Caco-2 (cell line): ENCODE measurements at regions not wholly inside any gene's neighbourhood (a gene's known extent, or its start where the extent isn't known, plus 50 kb on each side); places are given as distances from the start of the nearest gene placed in this dataset.

ENCODE experiments used
- BruUV-seq: library from RNA; stranded (reverse); fragments of 400-500 nt; replicated peaks from 2 replicates; lab custom pipeline; 2021; lab: Mats Ljungman, UMichigan
- CTCF ChIA-PET: fragments of 300-600 bp; sonication (Branson Sonifier 250); formaldehyde crosslinking; loops from one replicate; lab custom pipeline; 2022; ENCODE audit warnings: antibody characterized with exemption; lab: Charles Lee
- POLR2A ChIA-PET: fragments of 300-600 bp; sonication (Branson Sonifier 250); formaldehyde crosslinking; loops from one replicate; lab custom pipeline; 2022; ENCODE audit warnings: antibody characterized with exemption; lab: Charles Lee
- DNase-seq, 2 experiments: peaks; one replicate each; pipeline versions ENCODE4 v3.0.0 to v3.0.0-alpha.2; 2020 to 2022
- H3K27me3 ChIP-seq: replicated peaks from 2 replicates; pipeline ENCODE4 v1.6.0; 2011; ENCODE audit warnings: low read length; ENCODE audit not compliant: control insufficient read depth, insufficient read depth
- H3K36me3 ChIP-seq: 2 replicates; pipeline ENCODE4 v1.5.1; 2011; ENCODE audit warnings: low read length; ENCODE audit not compliant: control insufficient read depth, insufficient read depth
- H3K4me1 ChIP-seq: fragments of 250-450 bp; sonication (Bioruptor Pico); 2 replicates; pipeline ENCODE4 v1.5.1; 2020; ENCODE audit warnings: mild to moderate bottlenecking
- H3K4me3 ChIP-seq: 2 replicates; pipeline ENCODE4 v1.5.1; 2011; ENCODE audit warnings: low read depth, mild to moderate bottlenecking, control low read depth, low read length
- H3K9me3 ChIP-seq: fragments of 250-450 bp; sonication (Bioruptor Pico); 2 replicates; pipeline ENCODE4 v1.5.1; 2020; ENCODE audit warnings: mild to moderate bottlenecking, moderate library complexity
- H3K27ac Mint-ChIP-seq: one replicate; pipeline ENCODE4 v1.8.0; 2022; ENCODE audit warnings: mixed read lengths; ENCODE audit not compliant: unreplicated experiment
- H3K27me3 Mint-ChIP-seq: one replicate; pipeline ENCODE4 v1.8.0; 2022; ENCODE audit warnings: mixed read lengths; ENCODE audit not compliant: insufficient read depth, unreplicated experiment
- H3K36me3 Mint-ChIP-seq: one replicate; pipeline ENCODE4 v1.8.0; 2022; ENCODE audit warnings: mild to moderate bottlenecking, mixed read lengths; ENCODE audit not compliant: insufficient read depth, unreplicated experiment
- H3K4me1 Mint-ChIP-seq: one replicate; pipeline ENCODE4 v1.8.0; 2022; ENCODE audit warnings: low read depth, mixed read lengths; ENCODE audit not compliant: unreplicated experiment
- H3K4me3 Mint-ChIP-seq: one replicate; pipeline ENCODE4 v1.8.0; 2022; ENCODE audit warnings: mild to moderate bottlenecking, moderate library complexity, mixed read lengths; ENCODE audit not compliant: unreplicated experiment
- H3K9me3 Mint-ChIP-seq: one replicate; pipeline ENCODE4 v1.8.0; 2022; ENCODE audit warnings: mixed read lengths; ENCODE audit not compliant: unreplicated experiment
- intact Hi-C: fragments of 100-400 bp; cut with micrococcal nuclease; formaldehyde crosslinking; loops from one replicate; pipeline ENCODE4 v1.10.0; 2022; ENCODE audit not compliant: unreplicated experiment
- TF ChIP-seq, protein P1 (sequence below), 2 experiments: fragments of 200-600 bp in 1 of 2; IDR thresholded peaks; 1 replicate in 1 of 2; 2 replicates in 1 of 2; pipeline versions ENCODE4 v1.5.1 to v1.8.0; 2011 to 2022; ENCODE audit warnings: antibody characterized with exemption in 1 of 2, control low read depth in 1 of 2, inconsistent platforms in 1 of 2, low read depth in 1 of 2, low read length in 1 of 2, mild to moderate bottlenecking in 1 of 2, moderate library complexity in 1 of 2; ENCODE audit not compliant: insufficient read depth in 1 of 2, severe bottlenecking in 1 of 2, unreplicated experiment in 1 of 2

DNA sequence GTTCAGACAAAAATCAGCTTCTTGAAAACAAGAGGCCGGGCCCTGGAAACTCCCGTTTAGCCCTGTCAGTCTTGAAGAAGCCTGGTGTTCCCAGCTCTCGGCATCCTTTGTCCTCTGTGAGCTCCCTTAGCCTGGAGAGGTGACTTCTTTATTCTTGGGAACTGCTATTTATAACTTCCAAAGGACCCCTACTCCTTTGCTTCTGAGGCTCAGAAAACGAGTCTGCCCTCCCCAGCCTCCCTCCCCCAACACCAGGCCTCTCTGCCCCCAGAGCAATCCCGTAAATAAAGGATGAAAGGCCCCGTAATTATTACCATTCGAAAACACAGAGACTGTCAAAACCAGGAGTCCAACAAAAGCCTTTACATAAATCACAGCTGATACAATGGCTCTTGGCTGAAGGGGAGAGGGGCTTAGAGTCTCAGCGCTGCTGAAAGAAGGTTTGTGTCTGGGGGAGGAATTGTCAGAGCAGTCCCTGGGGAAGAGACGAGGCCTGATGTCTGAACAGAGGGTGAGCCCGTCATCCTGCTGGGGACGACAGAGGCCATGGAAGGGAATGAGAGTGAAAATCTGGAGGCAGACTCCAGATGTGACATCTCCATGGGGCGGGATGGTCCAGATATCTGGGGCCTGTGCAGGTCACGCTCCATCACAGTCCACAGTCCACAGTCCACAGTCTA lies 283.0 kb downstream of the MYCN start:
- H3K4me1 Mint-ChIP-seq = no peaks in the 10 kb centered on the region
- TF ChIP-seq, protein P1, sequence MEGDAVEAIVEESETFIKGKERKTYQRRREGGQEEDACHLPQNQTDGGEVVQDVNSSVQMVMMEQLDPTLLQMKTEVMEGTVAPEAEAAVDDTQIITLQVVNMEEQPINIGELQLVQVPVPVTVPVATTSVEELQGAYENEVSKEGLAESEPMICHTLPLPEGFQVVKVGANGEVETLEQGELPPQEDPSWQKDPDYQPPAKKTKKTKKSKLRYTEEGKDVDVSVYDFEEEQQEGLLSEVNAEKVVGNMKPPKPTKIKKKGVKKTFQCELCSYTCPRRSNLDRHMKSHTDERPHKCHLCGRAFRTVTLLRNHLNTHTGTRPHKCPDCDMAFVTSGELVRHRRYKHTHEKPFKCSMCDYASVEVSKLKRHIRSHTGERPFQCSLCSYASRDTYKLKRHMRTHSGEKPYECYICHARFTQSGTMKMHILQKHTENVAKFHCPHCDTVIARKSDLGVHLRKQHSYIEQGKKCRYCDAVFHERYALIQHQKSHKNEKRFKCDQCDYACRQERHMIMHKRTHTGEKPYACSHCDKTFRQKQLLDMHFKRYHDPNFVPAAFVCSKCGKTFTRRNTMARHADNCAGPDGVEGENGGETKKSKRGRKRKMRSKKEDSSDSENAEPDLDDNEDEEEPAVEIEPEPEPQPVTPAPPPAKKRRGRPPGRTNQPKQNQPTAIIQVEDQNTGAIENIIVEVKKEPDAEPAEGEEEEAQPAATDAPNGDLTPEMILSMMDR (IDR thresholded peaks at IDR 0.05; ENCODE audit: insufficient read depth in 1 of 2, low read depth in 1 of 2, low read length in 1 of 2, severe bottlenecking in 1 of 2, unreplicated experiment in 1 of 2) = no peak
- H3K27me3 Mint-ChIP-seq = no peaks in the 10 kb centered on the region
- peak overlapping the region; percentile 37 for H3K27ac Mint-ChIP-seq
- POLR2A ChIA-PET = no interaction called here
- H3K36me3 Mint-ChIP-seq = no peaks in the 10 kb centered on the region
- H3K27me3 ChIP-seq = no peaks in the 10 kb centered on the region
- BruUV-seq = no TSS peak
- CTCF ChIA-PET = no interaction called here
- intact Hi-C loops = loop anchor here (5.0 to 10.0 kb wide), 3 partner anchors 169 to 382 kb away; no protein-coding TSS in a partner anchor
- H3K9me3 Mint-ChIP-seq = no peaks in the 10 kb centered on the region
- H3K9me3 ChIP-seq = no peaks in the 10 kb centered on the region
- H3K4me3 Mint-ChIP-seq = no peak overlapping the region
- DNase-seq = no peak
- no peak overlapping the region for H3K4me3 ChIP-seq
- no peaks in the 10 kb centered on the region for H3K36me3 ChIP-seq
- peaks cover 16% of the 10 kb centered on the region; the same call in 1 of the 2 replicates for H3K4me1 ChIP-seq

- no peak overlapping the region for H3K4me3 ChIP-seq
- no peak for DNase-seq
- Mint-ChIP-seq H3K4me1 (no peaks in the 10 kb centered on the region), H3K27me3 (no peaks in the 10 kb centered on the region), H3K4me3 (no peak overlapping the region), H3K36me3 (no peaks in the 10 kb centered on the region), H3K27ac (no peak overlapping the region), H3K9me3 (no peaks in the 10 kb centered on the region)
- TF ChIP-seq, protein P1 (IDR thresholded peaks at IDR 0.05; ENCODE audit: insufficient read depth in 1 of 2, low read depth in 1 of 2, low read length in 1 of 2, severe bottlenecking in 1 of 2, unreplicated experiment in 1 of 2) = no peak
- peaks cover 16% of the 10 kb centered on the region; the same call in 1 of the 2 replicates for H3K4me1 ChIP-seq
- intact Hi-C loops = loop anchor here (5.0 to 10.0 kb wide), 3 partner anchors 170 to 382 kb away; no protein-coding TSS in a partner anchor
- CTCF ChIA-PET = no interaction called here
- no peaks in the 10 kb centered on the region for H3K9me3 ChIP-seq
- no peaks in the 10 kb centered on the region for H3K36me3 ChIP-seq
- no TSS peak for BruUV-seq
- POLR2A ChIA-PET = no interaction called here
- H3K27me3 ChIP-seq = no peaks in the 10 kb centered on the region
Observed at GRCh38 chr2:16222326-16222725, 282.0 kb downstream of the MYCN start.

GRCh38 chr2:16221461-16222010 lies 281.2 kb downstream of the MYCN start:
- no peak overlapping the region for H3K4me3 Mint-ChIP-seq

More at GRCh38 chr2:16221461-16222010, 281.2 kb downstream of the MYCN start:
- Mint-ChIP-seq H3K36me3 (no peaks in the 10 kb centered on the region), H3K9me3 (no peaks in the 10 kb centered on the region), H3K27ac (no peak overlapping the region), H3K4me1 (no peaks in the 10 kb centered on the region), H3K27me3 (no peaks in the 10 kb centered on the region)
- intact Hi-C loops = loop anchor here (5.0 to 10.0 kb wide), 3 partner anchors 171 to 383 kb away; no protein-coding TSS in a partner anchor
- H3K36me3 ChIP-seq = no peaks in the 10 kb centered on the region
- H3K4me1 ChIP-seq = peaks cover 16% of the 10 kb centered on the region; the same call in 1 of the 2 replicates
- POLR2A ChIA-PET = no interaction called here
- no peaks in the 10 kb centered on the region for H3K9me3 ChIP-seq
- TF ChIP-seq, protein P1 (IDR thresholded peaks at IDR 0.05; ENCODE audit: insufficient read depth in 1 of 2, low read depth in 1 of 2, low read length in 1 of 2, severe bottlenecking in 1 of 2, unreplicated experiment in 1 of 2) = no peak
- no peaks in the 10 kb centered on the region for H3K27me3 ChIP-seq
- no TSS peak for BruUV-seq
- DNase-seq = no peak
- CTCF ChIA-PET = no interaction called here
- H3K4me3 ChIP-seq = no peak overlapping the region
